ENCODE measurements at regions not wholly inside any gene's neighbourhood (a gene's known extent, or its start where the extent isn't known, plus 50 kb on each side); places are given as distances from the start of the nearest gene placed in this dataset.

- Histone ChIP-seq H3K9me2 (ENCODE audit: insufficient read depth, low read length) (no peaks in the 10 kb centered on the region), H3K4me2 (ENCODE audit: low read length) (no peak overlapping the region), H2AFZ (ENCODE audit: low read length) (no peak overlapping the region), H3K27ac (ENCODE audit: low read depth, low read length, poor library complexity, severe bottlenecking) (no peak overlapping the region), H4K20me1 (ENCODE audit: insufficient read depth, low read length) (no peaks in the 10 kb centered on the region), H3K4me3 (ENCODE audit: low read depth, low read length, poor library complexity, severe bottlenecking) (no peak overlapping the region), H3K4me1 (ENCODE audit: insufficient read depth, low read length, poor library complexity, severe bottlenecking) (no peaks in the 10 kb centered on the region), H3K36me3 (ENCODE audit: insufficient read depth, low read length) (no peaks in the 10 kb centered on the region), H3K79me2 (ENCODE audit: insufficient read depth, low read depth, low read length) (no peaks in the 10 kb centered on the region), H3K9me3 (ENCODE audit: low read length) (peaks cover 7% of the 10 kb centered on the region; the same call in 1 of the 2 replicates)
- DNase-seq (ENCODE audit: low spot score) = no peak
- intact Hi-C loops (cut with micrococcal nuclease; ENCODE audit: unreplicated experiment) = no loop called here
- CTCF ChIA-PET (ENCODE audit: unreplicated experiment) = no interaction called here
- POLR2A ChIA-PET = interaction anchor here (0.6 kb wide), 1 partner anchor 42 kb away, joined by 3 read pairs; no protein-coding TSS in a partner anchor
- no peak for TF ChIP-seq EZH2phosphoT487 (IDR thresholded peaks at IDR 0.05; ENCODE audit: borderline replicate concordance, low read depth, low read length)
- no peak for TF ChIP-seq CTCF (conservative IDR thresholded peaks at IDR 0.05; ENCODE audit: low read length)
- BruUV-seq (replicated peaks) = no TSS peak
Measured at GRCh38 chr4:32290102-32290501, 1569.9 kb downstream of the PCDH7 start.

- no TSS peak for BruUV-seq (replicated peaks)
- intact Hi-C loops (cut with micrococcal nuclease; ENCODE audit: unreplicated experiment) = no loop called here
- H3K4me1 ChIP-seq (ENCODE audit: insufficient read depth, low read length, poor library complexity, severe bottlenecking) = no peaks in the 10 kb centered on the region
- no peaks in the 10 kb centered on the region for H3K9me3 ChIP-seq (ENCODE audit: low read length)
- ChIA-PET POLR2A (no interaction called here), CTCF (ENCODE audit: unreplicated experiment) (no interaction called here)
- no peak overlapping the region for H3K4me3 ChIP-seq (ENCODE audit: low read depth, low read length, poor library complexity, severe bottlenecking)
- no peak overlapping the region for H2AFZ ChIP-seq (ENCODE audit: low read length)
- H3K4me2 ChIP-seq (ENCODE audit: low read length) = no peak overlapping the region
- no peak for DNase-seq (ENCODE audit: low spot score)
- H4K20me1 ChIP-seq (ENCODE audit: insufficient read depth, low read length) = no peaks in the 10 kb centered on the region
- no peaks in the 10 kb centered on the region for H3K79me2 ChIP-seq (ENCODE audit: insufficient read depth, low read depth, low read length)
- no peaks in the 10 kb centered on the region for H3K9me2 ChIP-seq (ENCODE audit: insufficient read depth, low read length)
- no peak overlapping the region for H3K27ac ChIP-seq (ENCODE audit: low read depth, low read length, poor library complexity, severe bottlenecking)
- no peak for TF ChIP-seq EZH2phosphoT487 (IDR thresholded peaks at IDR 0.05; ENCODE audit: borderline replicate concordance, low read depth, low read length)
- no peak for TF ChIP-seq CTCF (conservative IDR thresholded peaks at IDR 0.05; ENCODE audit: low read length)
- H3K36me3 ChIP-seq (ENCODE audit: insufficient read depth, low read length) = no peaks in the 10 kb centered on the region
Measured at GRCh38 chr4:32318926-32319325, 1598.8 kb downstream of the PCDH7 start.

- CTCF ChIA-PET (ENCODE audit: unreplicated experiment) = no interaction called here
- intact Hi-C loops (cut with micrococcal nuclease; ENCODE audit: unreplicated experiment) = no loop called here
- TF ChIP-seq CTCF (conservative IDR thresholded peaks at IDR 0.05; ENCODE audit: low read length) (no peak), EZH2phosphoT487 (IDR thresholded peaks at IDR 0.05; ENCODE audit: borderline replicate concordance, low read depth, low read length) (no peak)
- Histone ChIP-seq H3K27ac (ENCODE audit: low read depth, low read length, poor library complexity, severe bottlenecking) (no peak overlapping the region), H3K9me3 (ENCODE audit: low read length) (no peaks in the 10 kb centered on the region), H3K4me1 (ENCODE audit: insufficient read depth, low read length, poor library complexity, severe bottlenecking) (no peaks in the 10 kb centered on the region), H3K4me2 (ENCODE audit: low read length) (no peak overlapping the region), H3K4me3 (ENCODE audit: low read depth, low read length, poor library complexity, severe bottlenecking) (no peak overlapping the region), H4K20me1 (ENCODE audit: insufficient read depth, low read length) (no peaks in the 10 kb centered on the region), H2AFZ (ENCODE audit: low read length) (no peak overlapping the region), H3K9me2 (ENCODE audit: insufficient read depth, low read length) (no peaks in the 10 kb centered on the region), H3K79me2 (ENCODE audit: insufficient read depth, low read depth, low read length) (no peaks in the 10 kb centered on the region), H3K36me3 (ENCODE audit: insufficient read depth, low read length) (no peaks in the 10 kb centered on the region)
- no peak for DNase-seq (ENCODE audit: low spot score)
- POLR2A ChIA-PET = no interaction called here
- no TSS peak for BruUV-seq (replicated peaks)
Measured at GRCh38 chr4:32321421-32321820, 1601.3 kb downstream of the PCDH7 start.
